CD8-positive, alpha-beta memory T cell (primary cell): ENCODE measurements at regions not wholly inside any gene's neighbourhood (a gene's known extent, or its start where the extent isn't known, plus 50 kb on each side); places are given as distances from the start of the nearest gene placed in this dataset.

Source experiments
- CTCF ChIA-PET: fragments of 350-600 bp; sonication (Branson Sonifier 250); formaldehyde crosslinking; loops from one replicate; lab custom pipeline; 2021; ENCODE audit warnings: antibody characterized with exemption; lab: Charles Lee
- POLR2A ChIA-PET: fragments of 350-600 bp; sonication (Branson Sonifier 250); formaldehyde crosslinking; loops from one replicate; lab custom pipeline; 2021; ENCODE audit warnings: antibody characterized with exemption; lab: Charles Lee
- DNase-seq, 5 donors: peaks; one replicate each; pipeline versions ENCODE4 v3.0.0 to v3.0.0-alpha.2; 2020 to 2022; ENCODE audit warnings: mixed read lengths in 1 of 5
- H3K27ac ChIP-seq: one replicate; pipeline ENCODE4 v1.7.0; 2013; ENCODE audit warnings: low read depth, mild to moderate bottlenecking, low read length, moderate library complexity
- H3K27me3 ChIP-seq: 2 replicates; pipeline ENCODE4 v1.7.0; 2013; ENCODE audit warnings: low read length, mild to moderate bottlenecking; ENCODE audit not compliant: insufficient read depth, poor library complexity, severe bottlenecking
- H3K36me3 ChIP-seq: 2 replicates; pipeline ENCODE4 v1.7.0; 2013; ENCODE audit warnings: mild to moderate bottlenecking, low read length, moderate library complexity; ENCODE audit not compliant: insufficient read depth
- H3K4me1 ChIP-seq: 2 replicates; pipeline ENCODE4 v1.7.0; 2013; ENCODE audit warnings: mild to moderate bottlenecking, low read length, moderate library complexity; ENCODE audit not compliant: insufficient read depth
- H3K4me3 ChIP-seq: 2 replicates; pipeline ENCODE4 v1.7.0; 2013; ENCODE audit warnings: mild to moderate bottlenecking, low read length
- H3K9me3 ChIP-seq: 2 replicates; pipeline ENCODE4 v1.7.0; 2013; ENCODE audit warnings: mild to moderate bottlenecking, low read length
- H3K27ac Mint-ChIP-seq, 8 donors: one replicate each; pipeline ENCODE4 v1.8.0; 2020 to 2021; ENCODE audit warnings: mixed read lengths in 8 of 8, mild to moderate bottlenecking in 6 of 8, inconsistent platforms in 3 of 8, moderate library complexity in 3 of 8
- H3K27me3 Mint-ChIP-seq, 2 donors: one replicate each; pipeline ENCODE4 v1.8.0; 2020 to 2021; ENCODE audit warnings: mixed read lengths in 2 of 2, mild to moderate bottlenecking in 1 of 2, moderate library complexity in 1 of 2
- H3K36me3 Mint-ChIP-seq, 3 donors: one replicate each; pipeline ENCODE4 v1.8.0; 2020 to 2021; ENCODE audit warnings: mixed read lengths in 3 of 3, inconsistent platforms in 1 of 3, mild to moderate bottlenecking in 1 of 3
- H3K4me1 Mint-ChIP-seq, 3 donors: one replicate each; pipeline ENCODE4 v1.8.0; 2020 to 2021; ENCODE audit warnings: mixed read lengths in 3 of 3, inconsistent platforms in 1 of 3, mild to moderate bottlenecking in 1 of 3
- H3K4me3 Mint-ChIP-seq, 7 donors: one replicate each; pipeline ENCODE4 v1.8.0; 2020 to 2021; ENCODE audit warnings: mixed read lengths in 7 of 7, mild to moderate bottlenecking in 6 of 7, moderate library complexity in 4 of 7, inconsistent platforms in 2 of 7
- H3K9me3 Mint-ChIP-seq, 5 donors: one replicate each; pipeline ENCODE4 v1.8.0; 2020 to 2022; ENCODE audit warnings: mixed read lengths in 5 of 5, mild to moderate bottlenecking in 3 of 5, moderate library complexity in 2 of 5, inconsistent platforms in 1 of 5

DNA sequence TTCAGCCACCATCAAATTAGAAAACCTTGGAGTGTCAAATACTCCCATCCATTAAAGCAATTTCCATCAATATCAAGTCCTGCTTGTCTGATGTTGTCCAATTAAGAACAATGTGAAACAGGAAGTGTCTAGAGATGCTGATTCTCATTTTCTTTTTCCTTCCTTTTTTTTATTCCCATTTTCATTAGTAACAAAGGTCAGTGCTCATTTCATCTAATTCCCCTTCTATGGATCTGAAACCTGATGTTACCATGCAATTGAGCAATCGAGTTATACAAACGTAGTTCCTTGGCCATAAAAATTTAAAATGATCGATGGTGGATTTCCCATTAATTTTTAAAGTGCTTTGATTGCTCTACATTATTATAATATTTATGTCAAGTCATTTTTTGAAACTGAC lies 330.6 kb upstream of the ZC3H12C start:
- Histone ChIP-seq H3K9me3 (no peaks in the 10 kb centered on the region), H3K4me1 (no peaks in the 10 kb centered on the region), H3K4me3 (no peak overlapping the region), H3K27me3 (no peaks in the 10 kb centered on the region), H3K27ac (no peak overlapping the region), H3K36me3 (no peaks in the 10 kb centered on the region)
- ChIA-PET POLR2A (no interaction called here), CTCF (no interaction called here)
- no peaks in the 10 kb centered on the region for H3K4me1 Mint-ChIP-seq
- H3K27ac Mint-ChIP-seq = no peak overlapping the region
- no peak overlapping the region for H3K4me3 Mint-ChIP-seq
- DNase-seq = no peak
- H3K36me3 Mint-ChIP-seq = no peaks in the 10 kb centered on the region
- H3K27me3 Mint-ChIP-seq = no peaks in the 10 kb centered on the region
- peaks cover 0 to 6% (median 2%) of the 10 kb centered on the region in 5 donors for H3K9me3 Mint-ChIP-seq

DNA sequence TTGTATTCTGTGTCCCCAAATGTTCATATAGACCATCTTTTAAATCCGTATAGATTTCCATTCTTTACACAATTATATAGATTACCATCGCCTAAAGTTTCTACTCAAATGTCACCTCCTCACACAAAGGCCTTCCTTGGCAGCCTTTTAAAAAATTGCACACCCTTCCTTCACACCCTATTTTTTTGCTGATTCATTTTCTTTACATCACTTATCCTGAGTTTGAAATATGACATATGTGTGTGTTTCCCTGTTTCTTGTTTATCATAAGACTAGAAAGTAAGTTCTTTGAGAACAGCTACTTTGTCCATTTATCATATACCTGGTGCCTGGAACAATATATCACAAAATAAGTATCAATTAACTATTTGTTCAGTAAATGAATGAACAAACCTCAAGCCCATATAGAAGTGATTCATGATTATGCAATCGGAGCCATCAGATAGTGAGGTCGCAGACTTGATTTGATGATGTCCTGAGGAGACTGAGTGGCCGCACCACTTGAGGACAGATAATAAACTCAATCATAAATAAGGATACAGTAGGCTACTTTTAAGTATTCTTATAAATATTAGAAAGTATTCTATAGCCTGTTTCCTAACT lies 327.4 kb upstream of the ZC3H12C start:
- ChIA-PET POLR2A (no interaction called here), CTCF (no interaction called here)
- H3K4me3 Mint-ChIP-seq = no peak overlapping the region
- Histone ChIP-seq H3K4me1 (no peaks in the 10 kb centered on the region), H3K36me3 (no peaks in the 10 kb centered on the region), H3K27ac (no peak overlapping the region), H3K4me3 (no peak overlapping the region), H3K27me3 (no peaks in the 10 kb centered on the region), H3K9me3 (no peaks in the 10 kb centered on the region)
- peaks cover 0 to 2% (median 0%) of the 10 kb centered on the region in 5 donors for H3K9me3 Mint-ChIP-seq
- H3K27ac Mint-ChIP-seq = no peak overlapping the region
- no peaks in the 10 kb centered on the region for H3K36me3 Mint-ChIP-seq
- H3K4me1 Mint-ChIP-seq = no peaks in the 10 kb centered on the region
- H3K27me3 Mint-ChIP-seq = no peaks in the 10 kb centered on the region
- DNase-seq = no peak

DNA sequence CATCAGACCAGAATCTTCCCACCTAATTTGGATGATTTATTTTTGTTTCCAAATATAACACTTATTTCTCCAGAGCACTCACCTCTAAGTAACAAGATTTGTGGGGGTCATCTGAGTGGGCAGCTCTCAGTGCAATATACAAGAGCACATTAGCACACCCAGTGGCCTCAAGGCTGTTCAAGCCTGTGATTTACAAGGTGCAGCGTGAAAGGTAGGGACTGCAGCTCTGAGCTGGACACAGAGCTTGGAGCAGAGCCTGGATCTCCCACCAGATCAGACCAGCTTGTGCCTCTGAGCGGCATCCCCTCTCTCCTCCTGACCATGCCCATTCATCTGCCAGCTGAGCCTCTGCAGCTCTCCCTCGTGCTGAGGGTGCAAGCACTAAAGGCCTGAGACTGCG lies 323.3 kb upstream of the ZC3H12C start:
- CTCF ChIA-PET = no interaction called here

GRCh38 chr11:109770323-109770722 lies 322.9 kb upstream of the ZC3H12C start:
- peaks cover 0 to 3% (median 0%) of the 10 kb centered on the region in 5 donors for H3K9me3 Mint-ChIP-seq
- no peak overlapping the region for H3K4me3 ChIP-seq
- H3K27ac ChIP-seq = no peak overlapping the region
- H3K36me3 ChIP-seq = no peaks in the 10 kb centered on the region
- H3K36me3 Mint-ChIP-seq = no peaks in the 10 kb centered on the region
- H3K9me3 ChIP-seq = no peaks in the 10 kb centered on the region
- H3K27me3 Mint-ChIP-seq = peaks cover 0 to 2% of the 10 kb centered on the region in 2 donors
- H3K27me3 ChIP-seq = no peaks in the 10 kb centered on the region
- no peak overlapping the region for H3K4me3 Mint-ChIP-seq
- no peak for DNase-seq
- H3K4me1 ChIP-seq = no peaks in the 10 kb centered on the region
- H3K27ac Mint-ChIP-seq = no peak overlapping the region
- ChIA-PET CTCF (no interaction called here), POLR2A (no interaction called here)
- no peaks in the 10 kb centered on the region for H3K4me1 Mint-ChIP-seq

More for the DNA sequence above, 323.3 kb upstream of the ZC3H12C start:
- peaks cover 0 to 3% (median 0%) of the 10 kb centered on the region in 5 donors for H3K9me3 Mint-ChIP-seq
- H3K27me3 Mint-ChIP-seq = peaks cover 0 to 2% of the 10 kb centered on the region in 2 donors
- H3K36me3 ChIP-seq = no peaks in the 10 kb centered on the region
- no peaks in the 10 kb centered on the region for H3K4me1 Mint-ChIP-seq
- H3K27me3 ChIP-seq = no peaks in the 10 kb centered on the region
- H3K9me3 ChIP-seq = no peaks in the 10 kb centered on the region
- no peak overlapping the region for H3K27ac ChIP-seq
- no peak for DNase-seq
- H3K4me1 ChIP-seq = no peaks in the 10 kb centered on the region
- H3K36me3 Mint-ChIP-seq = no peaks in the 10 kb centered on the region
- POLR2A ChIA-PET = no interaction called here
- no peak overlapping the region for H3K4me3 ChIP-seq
- no peak overlapping the region for H3K27ac Mint-ChIP-seq
- H3K4me3 Mint-ChIP-seq = no peak overlapping the region

GRCh38 chr11:109772892-109773291 lies 320.3 kb upstream of the ZC3H12C start:
- POLR2A ChIA-PET = no interaction called here
- H3K36me3 ChIP-seq = no peaks in the 10 kb centered on the region
- no peaks in the 10 kb centered on the region for H3K4me1 Mint-ChIP-seq
- no peak overlapping the region for H3K27ac Mint-ChIP-seq
- CTCF ChIA-PET = no interaction called here
- no peak overlapping the region for H3K4me3 ChIP-seq
- H3K27me3 ChIP-seq = no peaks in the 10 kb centered on the region
- no peaks in the 10 kb centered on the region for H3K4me1 ChIP-seq
- H3K9me3 ChIP-seq = no peaks in the 10 kb centered on the region
- H3K27ac ChIP-seq = no peak overlapping the region
- H3K27me3 Mint-ChIP-seq = peaks cover 0 to 2% of the 10 kb centered on the region in 2 donors
- H3K9me3 Mint-ChIP-seq = peaks cover 0 to 3% (median 0%) of the 10 kb centered on the region in 5 donors
- H3K36me3 Mint-ChIP-seq = no peaks in the 10 kb centered on the region
- no peak for DNase-seq
- H3K4me3 Mint-ChIP-seq = no peak overlapping the region

GRCh38 chr11:109775686-109776085 lies 317.5 kb upstream of the ZC3H12C start:
- H3K4me1 Mint-ChIP-seq = no peaks in the 10 kb centered on the region
- no peaks in the 10 kb centered on the region for H3K9me3 ChIP-seq
- no peaks in the 10 kb centered on the region for H3K27me3 ChIP-seq
- H3K27ac Mint-ChIP-seq = no peak overlapping the region
- no peaks in the 10 kb centered on the region for H3K36me3 ChIP-seq
- H3K4me3 ChIP-seq = no peak overlapping the region
- DNase-seq = no peak
- peaks cover 0 to 2% (median 0%) of the 10 kb centered on the region in 5 donors for H3K9me3 Mint-ChIP-seq
- no peak overlapping the region for H3K27ac ChIP-seq
- ChIA-PET POLR2A (no interaction called here), CTCF (no interaction called here)
- H3K27me3 Mint-ChIP-seq = peaks cover 0 to 2% of the 10 kb centered on the region in 2 donors
- no peaks in the 10 kb centered on the region for H3K36me3 Mint-ChIP-seq
- H3K4me1 ChIP-seq = no peaks in the 10 kb centered on the region
- H3K4me3 Mint-ChIP-seq = no peak overlapping the region

DNA sequence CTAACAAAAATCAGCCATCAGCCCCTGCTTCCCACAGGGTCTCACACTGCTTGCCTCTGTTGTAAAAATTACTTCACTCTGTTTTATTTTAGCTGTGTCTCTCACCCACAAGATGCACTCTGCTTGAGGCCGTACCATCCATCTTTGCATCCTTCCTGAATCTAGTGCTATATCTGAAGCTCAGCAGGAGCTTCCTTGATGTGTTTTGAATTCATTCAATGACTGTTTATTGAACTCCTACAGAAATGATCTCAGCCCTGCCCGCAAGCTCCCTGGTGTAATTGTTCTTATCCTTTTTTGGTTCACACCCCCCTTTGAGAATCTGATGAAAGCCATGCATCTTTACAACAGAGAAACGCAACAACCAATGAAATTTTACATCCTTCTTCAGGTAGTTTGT lies 310.2 kb upstream of the ZC3H12C start:
- H3K4me3 Mint-ChIP-seq = no peak overlapping the region
- no peaks in the 10 kb centered on the region for H3K4me1 Mint-ChIP-seq
- Histone ChIP-seq H3K4me1 (no peaks in the 10 kb centered on the region), H3K4me3 (no peak overlapping the region), H3K36me3 (no peaks in the 10 kb centered on the region), H3K27me3 (no peaks in the 10 kb centered on the region), H3K9me3 (no peaks in the 10 kb centered on the region), H3K27ac (no peak overlapping the region)
- H3K27me3 Mint-ChIP-seq = no peaks in the 10 kb centered on the region
- H3K36me3 Mint-ChIP-seq = no peaks in the 10 kb centered on the region
- POLR2A ChIA-PET = no interaction called here
- peaks cover 0 to 5% (median 0%) of the 10 kb centered on the region in 5 donors for H3K9me3 Mint-ChIP-seq
- no peak overlapping the region for H3K27ac Mint-ChIP-seq
- CTCF ChIA-PET = no interaction called here
- no peak for DNase-seq

DNA sequence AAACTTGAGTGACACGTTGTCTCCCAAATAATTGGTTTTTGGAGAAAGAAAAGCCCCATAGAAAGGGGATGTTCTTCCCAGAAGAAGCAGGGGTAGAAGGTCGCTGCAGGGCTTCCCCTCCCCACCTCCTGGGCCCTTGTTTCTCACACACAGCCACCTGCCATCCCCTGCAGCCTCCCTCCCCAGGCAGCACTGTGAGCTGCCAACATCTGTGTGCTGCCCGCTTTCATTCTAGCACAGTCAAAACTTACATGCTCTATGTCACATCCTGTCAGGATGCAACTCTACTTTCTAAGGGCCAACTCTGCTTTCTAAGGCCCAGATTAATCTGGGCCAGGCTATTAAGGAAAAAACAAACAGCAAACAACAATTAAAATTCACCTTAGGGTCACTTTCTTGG lies 309.4 kb upstream of the ZC3H12C start:
- ChIA-PET CTCF (no interaction called here), POLR2A (no interaction called here)
- Mint-ChIP-seq H3K9me3 (peaks cover 0 to 5% (median 0%) of the 10 kb centered on the region in 5 donors), H3K27ac (no peak overlapping the region), H3K4me3 (no peak overlapping the region), H3K27me3 (no peaks in the 10 kb centered on the region), H3K4me1 (no peaks in the 10 kb centered on the region), H3K36me3 (no peaks in the 10 kb centered on the region)
- H3K27ac ChIP-seq = no peak overlapping the region
- no peak overlapping the region for H3K4me3 ChIP-seq
- H3K36me3 ChIP-seq = no peaks in the 10 kb centered on the region
- H3K27me3 ChIP-seq = no peaks in the 10 kb centered on the region
- no peaks in the 10 kb centered on the region for H3K4me1 ChIP-seq
- DNase-seq = no peak
- H3K9me3 ChIP-seq = no peaks in the 10 kb centered on the region
